H9 (cell line): ENCODE measurements at regions not wholly inside any gene's neighbourhood (a gene's known extent, or its start where the extent isn't known, plus 50 kb on each side); places are given as distances from the start of the nearest gene placed in this dataset.

Experiments
- DNase-seq: peaks from one replicate; pipeline ENCODE4 v3.0.0-alpha.2; 2017
- H2AFZ ChIP-seq: one replicate; pipeline ENCODE4 v1.6.1; 2013; ENCODE audit warnings: mild to moderate bottlenecking, low read length, control low read depth, moderate library complexity
- H2AK5ac ChIP-seq: 2 replicates; pipeline ENCODE4 v1.6.1; 2013; ENCODE audit warnings: low read length, control low read depth, mixed read lengths; ENCODE audit not compliant: insufficient read length
- H2BK120ac ChIP-seq: one replicate; pipeline ENCODE4 v1.6.1; 2013; ENCODE audit warnings: low read depth, mild to moderate bottlenecking, low read length, control low read depth, inconsistent platforms; ENCODE audit not compliant: poor library complexity, severe bottlenecking
- H2BK12ac ChIP-seq: 2 replicates; pipeline ENCODE4 v1.6.1; 2013; ENCODE audit warnings: low read length, control low read depth, mixed read lengths, low read depth; ENCODE audit not compliant: insufficient read length
- H2BK15ac ChIP-seq: 2 replicates; pipeline ENCODE4 v1.6.1; 2013; ENCODE audit warnings: low read depth, low read length, control low read depth
- H2BK20ac ChIP-seq: one replicate; pipeline ENCODE4 v1.6.1; 2013; ENCODE audit warnings: low read depth, mild to moderate bottlenecking, low read length, control low read depth, inconsistent platforms; ENCODE audit not compliant: poor library complexity, severe bottlenecking
- H2BK5ac ChIP-seq: 2 replicates; pipeline ENCODE4 v1.6.1; 2013; ENCODE audit warnings: low read length, control low read depth, mixed read lengths; ENCODE audit not compliant: insufficient read length
- H3K14ac ChIP-seq: 2 replicates; pipeline ENCODE4 v1.6.1; 2013; ENCODE audit warnings: low read length, control low read depth; ENCODE audit not compliant: insufficient read depth
- H3K18ac ChIP-seq: 2 replicates; pipeline ENCODE4 v1.6.1; 2013; ENCODE audit warnings: low read depth, mild to moderate bottlenecking, mixed read lengths, low read length, control low read depth; ENCODE audit not compliant: insufficient read length
- H3K23ac ChIP-seq: 2 replicates; pipeline ENCODE4 v1.6.1; 2013; ENCODE audit warnings: low read length, control low read depth, mixed read lengths, low read depth; ENCODE audit not compliant: insufficient read length
- H3K23me2 ChIP-seq: 2 replicates; pipeline ENCODE4 v1.6.1; 2013; ENCODE audit warnings: low read depth, mild to moderate bottlenecking, mixed read lengths, low read length, control low read depth; ENCODE audit not compliant: insufficient read length, poor library complexity, severe bottlenecking
- H3K27ac ChIP-seq: 2 replicates; pipeline ENCODE4 v1.5.1; 2013; ENCODE audit warnings: low read length, control low read depth, mixed read lengths, low read depth; ENCODE audit not compliant: insufficient read length
- H3K27me3 ChIP-seq: 2 replicates; pipeline ENCODE4 v1.6.1; 2013; ENCODE audit warnings: low read length, control low read depth, inconsistent platforms; ENCODE audit not compliant: insufficient read depth
- H3K4ac ChIP-seq: 2 replicates; pipeline ENCODE4 v1.6.1; 2013; ENCODE audit warnings: low read depth, mild to moderate bottlenecking, control low read depth, inconsistent platforms, low read length, moderate library complexity
- H3K4me1 ChIP-seq: 2 replicates; pipeline ENCODE4 v1.6.1; 2013; ENCODE audit warnings: low read length, control low read depth, inconsistent platforms; ENCODE audit not compliant: insufficient read depth
- H3K4me2 ChIP-seq: 2 replicates; pipeline ENCODE4 v1.6.1; 2013; ENCODE audit warnings: low read length, control low read depth, mixed read lengths; ENCODE audit not compliant: insufficient read length, insufficient read depth
- H3K56ac ChIP-seq: 2 replicates; pipeline ENCODE4 v1.6.1; 2013; ENCODE audit warnings: low read depth, mild to moderate bottlenecking, mixed read lengths, low read length, control low read depth; ENCODE audit not compliant: insufficient read length
- H3K79me1 ChIP-seq: 2 replicates; pipeline ENCODE4 v1.6.1; 2013; ENCODE audit warnings: low read depth, mild to moderate bottlenecking, moderate library complexity, low read length, control low read depth, inconsistent platforms; ENCODE audit not compliant: insufficient read depth, poor library complexity, severe bottlenecking
- H3K79me2 ChIP-seq: 2 replicates; pipeline ENCODE4 v1.6.1; 2013; ENCODE audit warnings: low read length, control low read depth, inconsistent platforms; ENCODE audit not compliant: insufficient read depth
- H3K9ac ChIP-seq: 2 replicates; pipeline ENCODE4 v1.6.1; 2013; ENCODE audit warnings: low read length, control low read depth, mixed read lengths; ENCODE audit not compliant: insufficient read length; ENCODE audit errors: extremely low read depth
- H3K9me3 ChIP-seq: one replicate; pipeline ENCODE4 v1.6.1; 2013; ENCODE audit warnings: low read depth, low read length, inconsistent platforms; ENCODE audit not compliant: control insufficient read depth
- H3T11ph ChIP-seq: one replicate; pipeline ENCODE4 v1.6.1; 2013; ENCODE audit warnings: mild to moderate bottlenecking, low read length, control low read depth, inconsistent platforms
- H4K20me1 ChIP-seq: one replicate; pipeline ENCODE4 v1.6.1; 2013; ENCODE audit not compliant: control insufficient read depth, insufficient read length, insufficient read depth
- H4K5ac ChIP-seq: 2 replicates; pipeline ENCODE4 v1.6.1; 2013; ENCODE audit warnings: low read depth, mild to moderate bottlenecking, mixed read lengths, low read length, control low read depth; ENCODE audit not compliant: insufficient read length
- H4K8ac ChIP-seq: replicated peaks from 2 replicates; pipeline ENCODE4 v1.6.1; 2013; ENCODE audit warnings: low read length, control low read depth, mixed read lengths, low read depth; ENCODE audit not compliant: insufficient read length
- H4K91ac ChIP-seq: 2 replicates; pipeline ENCODE4 v1.6.1; 2013; ENCODE audit warnings: low read depth, mild to moderate bottlenecking, moderate library complexity, mixed read lengths, low read length, control low read depth; ENCODE audit not compliant: insufficient read length
- H3K27ac Mint-ChIP-seq, 3 experiments: 2 replicates in 2 of 3; 3 replicates in 1 of 3; pipeline ENCODE4 v1.8.0; 2020 to 2021; ENCODE audit warnings: mixed read lengths in 3 of 3, mild to moderate bottlenecking in 1 of 3, moderate library complexity in 1 of 3
- H3K27me3 Mint-ChIP-seq: 2 replicates; pipeline ENCODE4 v1.8.0; 2021; ENCODE audit warnings: low read depth, mild to moderate bottlenecking, moderate library complexity, mixed read lengths
- H3K36me3 Mint-ChIP-seq, 3 experiments: 2 replicates in 2 of 3; 3 replicates in 1 of 3; pipeline ENCODE4 v1.8.0; 2020 to 2021; ENCODE audit warnings: low read depth in 3 of 3, mixed read lengths in 3 of 3; ENCODE audit not compliant: insufficient read depth in 1 of 3
- H3K4me1 Mint-ChIP-seq, 2 experiments: 2 replicates each; pipeline ENCODE4 v1.8.0; 2020; ENCODE audit warnings: mixed read lengths in 2 of 2
- H3K4me3 Mint-ChIP-seq, 2 experiments: 2 replicates in 1 of 2; 3 replicates in 1 of 2; pipeline ENCODE4 v1.8.0; 2020 to 2021; ENCODE audit warnings: mild to moderate bottlenecking in 2 of 2, mixed read lengths in 2 of 2, moderate library complexity in 1 of 2
- H3K9me3 Mint-ChIP-seq, 2 experiments: 2 replicates in 1 of 2; 3 replicates in 1 of 2; pipeline ENCODE4 v1.8.0; 2020; ENCODE audit warnings: mild to moderate bottlenecking in 2 of 2, mixed read lengths in 2 of 2, moderate library complexity in 1 of 2
- CTCF ChIP-seq: fragments of 200-600 bp; sonication (generic); conservative IDR thresholded peaks from 3 replicates; pipeline ENCODE4 v1.8.0; 2021; ENCODE audit warnings: antibody characterized with exemption, mild to moderate bottlenecking
- WGBS: extraction: QIAGEN DNeasy Blood & Tissue Kit; methylation state at CpG from one replicate; pipeline ENCODE4 v1.1.7; 2013; ENCODE audit warnings: missing lambda C conversion rate, low lambda C conversion rate, mixed read lengths; ENCODE audit not compliant: insufficient read length; ENCODE audit errors: extremely low coverage; 5-methylcytosine and 5-hydroxymethylcytosine counted together

- WGBS = no CpG with 5 or more reads among the region's 6 CpGs
- TF ChIP-seq CTCF = no peak
- Histone ChIP-seq H3K27ac (no peak overlapping the region), H4K20me1 (no peaks in the 10 kb centered on the region), H2AFZ (no peak overlapping the region), H3K9me3 (no peaks in the 10 kb centered on the region), H3K9ac (no peak overlapping the region), H2BK120ac (no peak overlapping the region), H3K56ac (no peak overlapping the region), H3K79me2 (no peaks in the 10 kb centered on the region), H2BK20ac (no peak overlapping the region), H3K4ac (no peak overlapping the region), H3T11ph (no peak overlapping the region), H2BK5ac (no peak overlapping the region), H4K8ac (no peak overlapping the region), H3K23ac (no peak overlapping the region), H3K79me1 (no peaks in the 10 kb centered on the region), H4K91ac (no peak overlapping the region), H3K27me3 (no peaks in the 10 kb centered on the region), H2BK15ac (no peak overlapping the region), H2AK5ac (no peak overlapping the region), H3K18ac (no peak overlapping the region), H3K23me2 (no peaks in the 10 kb centered on the region), H3K4me1 (peaks cover 12% of the 10 kb centered on the region; the same call in 1 of the 2 replicates), H4K5ac (no peak overlapping the region), H3K4me2 (no peak overlapping the region), H2BK12ac (no peak overlapping the region), H3K14ac (no peak overlapping the region)
- H3K4me3 Mint-ChIP-seq = no peak overlapping the region
- no peaks in the 10 kb centered on the region for H3K36me3 Mint-ChIP-seq
- H3K27ac Mint-ChIP-seq = no peak overlapping the region
- no peak for DNase-seq
- no peaks in the 10 kb centered on the region for H3K27me3 Mint-ChIP-seq
- H3K4me1 Mint-ChIP-seq = peaks cover 20 to 25% of the 10 kb centered on the region in 2 experiments
- H3K9me3 Mint-ChIP-seq = no peaks in the 10 kb centered on the region
These were observed 104.7 kb upstream of the KCNK2 start for GRCh38 chr1:214977700-214978374.
